GM19023 (cell line): ENCODE measurements at regions not wholly inside any gene's neighbourhood (a gene's known extent, or its start where the extent isn't known, plus 50 kb on each side); places are given as distances from the start of the nearest gene placed in this dataset.
"Not testable (repeated sequence)": the region's sequence is repeated elsewhere in the genome, so short reads cannot be mapped to it uniquely, and the experiment has no call there.

ENCODE experiments used
- ATAC-seq: cut with Tn5 transposase; IDR thresholded peaks from one replicate; pipeline ENCODE4 v1.9.1; 2021; ENCODE audit warnings: mild to moderate bottlenecking, moderate library complexity; ENCODE audit not compliant: unreplicated experiment

DNA sequence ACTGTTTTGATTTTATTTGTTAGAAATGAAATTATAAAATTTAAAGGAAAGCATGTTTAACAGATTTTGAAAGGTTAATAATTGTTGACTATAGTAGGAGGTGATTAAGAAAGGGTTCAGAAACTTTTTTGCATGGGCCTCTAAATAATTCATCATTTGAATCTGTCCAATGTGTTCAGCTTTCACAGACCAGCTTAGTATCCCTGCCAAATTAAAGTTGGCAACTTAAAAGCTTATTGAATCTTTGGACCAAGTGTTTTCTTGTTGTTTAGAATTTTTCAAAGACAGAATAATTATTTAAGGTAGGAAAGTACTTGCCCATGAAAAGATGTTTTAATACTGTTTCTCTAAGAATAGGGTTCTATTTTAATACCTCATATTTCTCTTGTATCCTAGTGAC is 466.0 kb downstream of the GJA1 start:
- no peak for ATAC-seq

DNA sequence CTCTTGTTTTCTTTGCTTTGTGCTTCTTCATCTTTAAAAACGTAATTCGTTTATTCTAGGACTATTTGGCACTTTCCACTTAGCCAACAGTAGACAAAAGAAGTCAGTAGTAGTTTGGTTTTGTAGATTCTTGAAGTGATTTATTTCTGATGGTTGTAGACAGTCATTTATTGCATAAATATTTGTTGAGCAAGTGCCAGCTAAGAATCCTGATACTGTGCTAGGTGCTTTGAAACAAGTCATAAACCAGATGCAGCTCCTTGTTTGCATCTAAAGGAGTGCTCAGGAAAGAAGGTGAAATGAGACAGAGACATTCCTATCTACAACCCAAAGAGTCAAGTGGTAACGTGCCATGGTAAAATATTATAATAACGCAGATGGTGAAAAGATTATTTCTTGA is 469.1 kb downstream of the GJA1 start:
- no peak for ATAC-seq

DNA sequence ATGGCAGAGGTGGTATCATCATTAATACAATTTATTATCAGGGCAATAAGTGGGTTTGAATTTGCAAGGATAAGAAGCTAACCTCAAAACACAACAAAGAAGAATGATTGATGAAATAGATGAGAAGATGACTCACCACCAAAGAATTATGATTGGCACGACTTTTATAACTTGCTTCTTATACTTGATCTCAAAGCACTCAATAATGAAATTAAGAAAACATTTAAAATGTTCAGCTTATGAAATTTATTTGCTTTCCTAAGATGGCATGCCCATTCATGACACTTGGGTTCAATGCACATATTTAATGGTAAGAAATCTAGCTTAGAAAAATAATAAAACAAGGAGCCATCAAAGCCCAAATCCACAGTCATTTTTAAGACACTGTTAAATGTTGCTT is 477.5 kb downstream of the GJA1 start:
- ATAC-seq = no peak

DNA sequence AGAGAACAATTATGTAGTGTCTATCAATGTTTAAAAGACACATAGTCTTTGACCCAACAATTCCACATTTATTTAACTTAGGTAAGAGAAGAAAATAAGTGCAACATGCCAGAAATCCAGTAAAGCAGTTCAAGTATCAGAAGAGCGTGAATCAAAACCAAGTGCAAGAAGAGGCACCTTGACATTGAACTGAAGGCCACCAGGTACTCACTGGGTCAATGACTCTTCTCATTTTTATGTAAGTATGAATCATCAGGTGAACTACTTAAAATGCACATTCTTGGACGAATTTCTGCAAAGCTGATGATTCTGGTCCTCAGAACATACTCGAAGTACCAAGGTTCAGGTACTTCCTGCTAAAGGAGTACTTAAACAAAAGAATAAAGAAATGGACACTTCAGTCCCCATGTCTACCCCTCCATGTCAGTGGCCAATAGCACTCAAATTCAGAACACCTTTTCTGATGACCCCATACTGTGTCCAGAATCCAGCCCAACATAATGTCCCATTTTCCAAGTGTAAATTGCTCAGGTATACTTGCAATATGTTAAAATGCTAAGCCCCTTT is 481.9 kb downstream of the GJA1 start:
- ATAC-seq = no peak

DNA sequence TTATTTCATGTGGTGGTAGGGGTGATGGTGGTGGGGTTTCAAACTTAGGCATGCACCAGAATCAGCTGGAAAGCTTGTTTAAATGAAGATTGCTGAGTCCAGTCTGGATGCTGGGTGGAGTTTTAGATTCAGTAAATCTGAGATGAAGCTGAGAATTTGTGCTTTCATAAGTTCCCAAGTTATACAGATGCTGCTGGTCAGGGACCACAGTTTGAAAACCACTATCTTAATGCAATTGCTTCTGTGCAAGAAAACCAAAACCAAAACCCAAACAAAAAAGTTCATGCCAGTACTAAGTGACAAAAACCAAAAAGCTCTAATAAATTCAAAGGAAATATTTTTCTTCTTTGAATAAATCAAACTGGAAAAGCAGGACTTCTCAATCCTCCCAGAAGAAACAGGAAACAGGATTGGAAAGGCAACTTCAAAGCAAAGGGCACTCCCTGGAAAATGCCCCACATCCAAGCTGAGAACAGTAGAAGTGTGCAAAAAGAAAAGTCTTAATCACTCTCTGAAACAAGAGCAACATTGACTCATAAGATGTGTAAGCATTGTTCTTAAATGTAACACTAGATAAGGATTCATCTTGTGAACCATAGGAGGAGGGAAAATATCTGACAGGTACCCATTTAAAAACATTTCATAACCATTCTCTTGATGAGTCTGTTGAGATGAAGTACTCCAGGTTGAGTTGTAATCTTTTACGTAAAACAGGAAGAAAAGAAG is 481.5 kb upstream of the HSF2 start:
- ATAC-seq = no peak

DNA sequence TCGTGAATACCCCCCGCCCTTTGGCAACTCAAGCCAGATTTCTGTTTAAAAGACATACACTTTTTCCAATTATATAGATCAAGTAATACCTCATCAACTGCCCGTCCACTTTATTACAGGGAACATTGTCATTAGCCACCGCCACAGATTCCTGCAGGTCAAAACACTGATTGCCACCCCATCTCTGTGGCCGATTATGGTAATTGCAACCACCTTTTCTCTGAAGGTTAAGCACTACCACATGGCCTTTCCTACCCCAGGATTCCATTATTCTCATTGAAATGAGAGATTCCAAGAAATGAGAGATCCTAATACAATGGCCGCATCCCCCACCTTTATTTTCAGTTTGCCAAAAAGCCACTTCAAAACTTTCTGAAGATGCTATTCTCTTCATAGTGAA is 478.8 kb upstream of the HSF2 start:
- ATAC-seq = no peak

DNA sequence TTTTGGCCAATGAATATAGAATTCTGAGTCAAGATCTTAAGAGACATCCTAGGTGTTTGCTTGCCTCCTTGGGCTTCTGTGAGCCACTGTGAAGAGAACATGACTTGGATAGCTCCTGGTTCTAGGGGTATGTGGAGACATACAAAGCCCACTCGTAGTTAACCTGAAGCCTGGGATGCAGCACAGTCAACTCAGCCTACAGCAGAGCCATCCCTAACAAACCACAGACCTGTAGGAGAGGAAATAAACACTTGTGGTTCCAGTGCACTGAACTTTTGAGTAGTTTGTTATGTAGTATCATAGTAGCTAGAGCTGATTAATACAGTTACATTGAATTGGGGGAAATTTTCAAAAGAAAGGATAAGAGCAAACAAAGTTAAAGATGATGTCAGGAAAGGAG is 474.4 kb upstream of the HSF2 start:
- ATAC-seq = no peak

DNA sequence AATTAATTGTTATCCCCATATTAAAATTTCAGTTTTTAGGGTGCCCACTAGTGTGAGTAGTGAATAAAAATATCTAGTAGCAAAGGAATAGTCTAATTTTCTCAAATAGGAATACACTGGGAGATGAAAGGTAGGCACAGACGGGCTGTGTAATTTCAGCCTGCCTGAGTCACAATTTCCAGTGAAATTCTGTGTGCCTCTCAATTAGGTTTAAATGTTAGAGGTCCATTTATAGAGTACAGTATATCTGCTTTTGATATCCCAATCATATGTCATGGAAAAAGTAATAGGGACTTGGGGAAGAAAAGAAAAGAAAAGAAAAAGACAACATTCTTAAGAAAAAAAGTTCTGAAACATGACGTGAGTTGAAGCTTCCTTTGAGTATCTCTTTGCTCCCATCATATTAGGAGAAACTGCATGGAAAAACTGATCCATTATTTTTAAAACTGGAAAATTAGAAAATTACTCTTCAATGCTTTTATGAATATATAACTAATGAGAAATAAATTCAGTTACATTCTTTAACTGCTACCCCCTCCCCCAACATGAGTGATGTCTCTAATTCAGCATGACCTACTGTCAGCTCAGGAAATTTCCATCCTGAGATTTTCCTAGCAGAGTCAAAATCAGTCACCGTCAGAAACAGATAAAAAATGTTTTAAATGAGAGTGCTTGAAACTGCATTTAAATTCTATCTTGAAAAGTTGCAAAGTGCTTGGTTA is 473.8 kb upstream of the HSF2 start:
- ATAC-seq = no peak

DNA sequence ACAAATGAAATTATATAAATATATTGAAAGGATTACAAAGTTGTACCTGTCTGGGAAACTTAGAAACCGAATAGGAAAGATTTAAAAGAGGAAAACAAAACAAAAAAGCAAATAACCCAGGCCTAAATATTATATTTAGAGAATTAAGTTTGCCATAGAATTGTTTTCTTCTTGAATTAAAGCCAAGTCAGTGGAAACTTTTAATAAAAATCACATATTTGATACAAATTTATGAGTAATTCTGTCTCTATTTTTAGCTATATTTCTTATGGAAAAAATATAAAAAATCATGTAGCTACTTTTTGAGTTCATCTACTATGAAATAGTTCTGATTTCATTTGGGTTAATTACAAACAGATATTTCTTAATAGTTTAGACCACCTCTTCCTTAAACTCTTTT is 470.2 kb upstream of the HSF2 start:
- no peak for ATAC-seq

DNA sequence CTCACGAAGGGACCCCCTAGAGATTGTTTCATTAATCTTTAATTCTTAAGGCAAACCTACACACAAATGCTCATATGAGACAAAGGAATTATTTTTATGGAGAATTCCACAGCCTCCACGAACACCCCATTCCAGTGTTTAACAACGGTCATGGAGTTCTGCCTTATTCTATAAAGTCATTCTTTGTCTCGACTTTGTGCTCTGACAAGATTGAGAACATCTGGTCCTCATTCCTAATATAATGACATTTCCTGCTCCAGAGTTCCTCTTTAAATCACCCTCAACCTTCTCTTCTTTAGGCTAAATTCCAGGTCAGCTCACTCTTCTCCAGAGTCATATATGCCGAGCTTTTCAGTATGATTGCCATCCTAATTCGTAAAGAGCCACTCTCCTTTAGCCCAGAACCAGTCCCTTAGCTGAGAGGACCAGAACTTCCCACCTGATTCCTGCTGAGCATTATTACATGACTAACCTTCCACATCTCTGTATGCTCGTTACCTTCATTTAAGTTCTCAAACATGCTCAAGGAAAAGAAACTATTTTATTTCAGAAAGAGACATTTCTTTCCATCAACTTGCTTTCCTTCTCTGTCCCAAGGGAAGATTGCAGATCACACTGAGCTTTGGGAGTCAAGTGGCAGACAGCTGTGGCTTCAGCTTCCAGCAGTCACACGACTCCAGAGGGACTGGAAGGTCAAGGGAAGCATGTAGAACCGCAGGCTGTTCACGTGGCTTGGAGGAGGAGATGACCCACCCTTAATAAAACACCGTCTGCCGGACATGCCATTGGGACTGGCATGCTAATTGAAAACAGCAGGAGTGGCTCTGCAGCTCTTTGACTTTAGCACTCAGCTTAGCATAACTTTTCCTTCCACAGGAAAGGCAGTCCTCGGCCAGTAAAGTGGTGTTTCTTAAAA is 467.1 kb upstream of the HSF2 start:
- no peak for ATAC-seq

DNA sequence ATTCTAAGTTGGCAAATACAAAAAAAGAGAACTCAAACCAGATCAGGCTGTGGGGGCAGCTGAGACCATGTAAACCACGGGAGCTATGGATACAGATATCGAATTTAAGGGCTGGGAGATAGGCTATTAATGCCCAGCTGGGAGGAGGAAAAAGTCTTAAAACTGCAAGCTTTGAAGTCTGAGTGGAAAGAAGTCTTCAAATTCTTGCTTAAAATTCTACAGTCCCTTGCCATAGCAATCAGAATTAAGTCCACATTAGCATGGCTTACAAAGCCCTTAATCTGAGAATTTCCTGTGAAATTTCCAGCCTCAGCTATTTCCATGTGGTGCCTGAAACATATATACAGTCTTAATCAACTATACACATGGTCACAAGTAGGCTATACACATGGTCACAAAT is 465.0 kb upstream of the HSF2 start:
- ATAC-seq = no peak

DNA sequence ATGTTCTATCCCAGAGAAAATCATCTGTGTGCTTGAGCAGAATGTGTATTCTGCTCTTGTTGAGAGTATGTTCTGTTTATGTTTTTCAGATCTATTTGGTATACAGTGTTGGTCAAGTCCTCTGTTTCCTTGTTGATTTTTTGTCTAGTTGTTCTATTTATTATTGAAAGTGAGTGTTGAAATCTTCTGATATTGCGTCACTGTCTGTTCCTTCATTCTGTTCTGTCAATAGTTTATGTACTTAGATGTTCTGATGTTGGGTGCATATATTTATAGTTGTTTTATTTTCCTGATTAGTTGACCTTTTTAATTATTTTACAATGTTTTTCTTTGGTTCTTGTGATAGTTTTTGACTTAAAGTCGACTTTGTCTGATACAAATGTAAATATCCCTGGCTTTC is 458.7 kb upstream of the HSF2 start:
- ATAC-seq = no peak

DNA sequence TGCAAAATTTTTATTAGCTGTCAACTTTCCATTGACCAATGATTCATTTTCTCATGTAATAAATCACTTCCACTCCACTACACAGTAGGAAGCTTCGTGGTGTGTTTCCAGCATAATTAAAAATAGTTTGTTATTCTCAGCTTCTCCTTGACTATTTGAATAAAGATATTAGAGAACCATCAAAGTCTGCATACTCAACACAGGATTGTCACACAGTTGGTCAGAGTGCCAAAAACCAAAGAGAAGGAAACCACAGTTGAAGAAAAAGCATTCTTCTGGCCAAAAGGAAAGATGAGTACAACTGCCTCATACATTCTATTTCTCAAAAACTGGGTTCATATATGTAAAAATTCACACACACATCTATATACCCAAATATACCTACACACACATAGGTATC is 455.1 kb upstream of the HSF2 start:
- ATAC-seq = no peak

DNA sequence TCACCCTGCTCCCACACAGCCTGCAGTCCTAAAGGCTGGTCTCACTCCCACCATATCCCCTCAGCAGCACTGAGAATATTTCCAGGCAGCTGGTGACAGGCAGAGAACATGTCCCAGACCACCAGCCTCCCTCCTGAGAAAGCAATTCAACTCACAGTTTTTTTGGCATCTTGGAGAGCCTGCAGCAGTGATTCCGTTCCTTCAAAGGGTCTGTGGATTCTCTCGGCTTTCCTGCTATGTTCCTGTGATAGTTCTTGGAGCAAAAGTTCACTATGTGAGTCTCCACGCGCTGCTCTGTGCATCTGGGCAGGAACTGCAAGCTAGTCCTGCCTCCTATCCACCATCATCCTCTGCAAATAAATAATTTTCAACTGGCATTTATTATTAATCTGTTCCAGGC is 448.3 kb upstream of the HSF2 start:
- ATAC-seq = no peak

DNA sequence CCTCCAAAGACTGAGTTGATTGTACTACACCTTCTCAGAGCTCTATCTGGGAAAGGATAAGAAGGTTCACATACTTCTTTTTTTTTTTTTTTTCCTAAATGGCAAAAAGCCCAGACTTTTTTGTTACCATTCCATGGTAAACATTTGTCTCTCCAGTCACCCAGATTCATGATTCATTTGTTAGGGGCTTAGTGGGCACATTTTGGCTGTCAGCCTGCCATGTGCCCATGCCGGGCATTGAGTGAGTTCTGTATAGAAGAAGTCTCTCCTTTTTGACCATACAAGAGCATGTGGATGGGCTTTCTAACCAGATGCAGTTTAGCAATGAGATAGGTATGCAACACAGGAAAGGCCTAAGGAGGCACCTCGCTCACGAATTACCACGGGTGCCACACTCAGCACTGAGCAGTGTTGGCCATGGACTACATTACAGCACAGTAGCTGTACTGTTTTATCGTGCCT is 447.5 kb upstream of the HSF2 start:
- no peak for ATAC-seq

DNA sequence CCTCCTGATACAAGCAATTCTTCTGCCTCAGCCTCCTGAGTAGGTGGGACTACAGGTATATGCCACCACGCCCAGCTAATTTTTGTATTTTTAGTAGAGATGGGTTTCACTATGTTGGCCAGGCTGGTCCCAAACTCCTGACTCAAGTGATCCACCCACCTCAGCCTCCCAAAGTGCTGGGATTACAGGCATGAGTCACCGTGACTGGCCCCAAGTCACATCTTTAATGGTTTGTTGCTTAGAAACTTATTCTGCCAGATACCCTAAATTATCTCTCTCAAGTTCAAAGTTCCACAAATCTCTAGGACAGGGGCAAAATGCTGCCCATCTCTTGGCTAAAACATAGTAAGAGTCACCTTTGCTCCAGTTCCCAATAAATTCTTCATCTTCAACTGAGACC is 444.1 kb upstream of the HSF2 start:
- not testable (repeated sequence) for ATAC-seq

DNA sequence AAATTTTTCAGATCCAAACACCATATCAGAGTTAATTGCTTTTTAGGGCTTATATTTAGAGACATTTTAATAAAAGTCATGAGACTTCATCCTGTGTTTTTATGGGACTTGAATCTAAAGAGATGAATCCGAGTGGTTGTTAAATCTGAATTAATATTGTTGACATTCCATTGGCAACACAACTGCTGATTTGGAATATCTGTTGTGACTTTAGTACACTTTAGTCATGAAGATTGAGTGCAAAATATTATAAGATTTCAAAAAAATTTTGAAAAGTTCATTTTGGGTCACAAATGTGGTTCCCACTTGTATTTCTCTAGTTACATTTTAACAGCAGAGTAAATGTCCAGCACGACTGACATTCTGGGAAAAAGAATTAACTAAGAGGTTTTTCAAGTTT is 442.7 kb upstream of the HSF2 start:
- no peak for ATAC-seq

DNA sequence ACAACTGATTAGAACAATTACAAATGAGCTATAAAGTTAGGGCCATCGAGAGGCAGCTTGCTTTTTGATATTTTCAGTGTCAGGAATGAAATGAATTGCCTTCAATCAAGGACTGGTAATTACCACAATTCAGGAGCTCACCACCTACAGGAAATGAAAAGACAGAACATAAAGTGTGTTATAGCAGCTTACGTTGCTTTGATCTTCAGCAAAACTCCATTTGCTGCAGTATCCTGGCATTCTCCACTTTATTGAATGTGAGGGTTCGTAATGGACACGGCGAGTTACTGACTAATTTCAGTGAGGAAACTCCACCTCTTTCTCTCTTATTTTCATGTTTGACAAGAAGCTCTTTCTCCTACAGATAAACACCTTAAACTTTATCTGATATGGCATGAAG is 440.0 kb upstream of the HSF2 start:
- no peak for ATAC-seq

DNA sequence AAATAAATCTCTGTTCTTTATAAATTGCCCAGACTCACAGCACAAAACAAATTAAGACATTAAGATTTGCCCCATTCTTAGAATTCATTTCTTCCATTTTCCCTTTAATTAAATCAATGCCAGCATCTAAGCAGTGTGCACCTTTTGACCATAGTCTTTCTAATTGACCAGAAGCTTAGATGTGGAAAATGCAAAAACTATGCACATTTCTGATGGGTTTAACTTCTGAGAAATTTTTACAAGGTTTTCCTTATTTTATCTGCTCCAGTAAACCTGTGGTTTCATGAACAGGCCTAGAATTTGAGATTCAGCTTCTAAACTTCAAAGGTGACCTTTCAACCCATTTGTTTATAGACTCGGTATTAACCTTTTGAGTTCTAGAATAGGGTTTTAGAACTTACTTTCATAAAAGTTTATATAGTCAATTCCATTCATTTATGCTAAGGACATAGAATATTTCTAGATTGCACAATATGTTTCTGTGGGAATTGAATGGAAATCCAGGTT is 437.8 kb upstream of the HSF2 start:
- no peak for ATAC-seq

DNA sequence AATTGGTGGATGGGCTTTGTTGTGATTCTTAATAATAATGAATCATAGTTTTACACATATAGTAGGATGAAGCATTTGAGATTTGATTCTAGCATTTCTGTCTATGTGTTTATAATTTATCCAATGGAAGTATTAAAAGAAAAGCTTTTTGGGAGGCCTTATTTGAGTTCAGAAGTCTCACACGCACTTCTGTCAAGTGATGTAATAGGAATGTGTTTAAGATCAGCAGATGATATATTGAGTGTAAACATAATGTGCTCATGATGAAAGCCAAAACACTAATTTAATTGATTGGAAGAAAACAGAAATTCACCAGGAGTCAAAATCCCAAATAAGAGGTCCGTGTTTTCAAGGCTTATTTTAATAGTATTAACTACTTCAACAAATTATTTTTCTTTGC is 435.6 kb upstream of the HSF2 start:
- ATAC-seq = no peak

DNA sequence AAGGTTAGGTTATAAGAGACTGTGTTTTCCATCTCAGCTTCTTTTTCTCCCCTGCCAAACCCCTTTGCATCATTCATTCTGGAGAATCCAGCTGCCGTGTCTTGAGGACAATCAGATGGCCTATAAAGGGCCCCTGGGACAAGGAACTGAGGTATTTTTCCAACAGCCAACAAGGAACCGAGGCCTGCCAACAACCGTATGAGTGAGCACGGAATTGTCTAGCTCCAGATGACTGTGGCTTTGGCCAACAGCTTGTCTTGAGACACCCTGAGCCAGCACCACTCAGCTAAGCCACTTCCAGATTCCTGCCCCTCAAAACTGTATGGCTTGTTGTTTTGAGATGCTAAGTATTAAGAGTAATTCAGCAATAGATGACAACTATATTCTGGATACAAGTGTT is 433.7 kb upstream of the HSF2 start:
- no peak for ATAC-seq
